HG03159 (cell line): ENCODE measurements at regions not wholly inside any gene's neighbourhood (a gene's known extent, or its start where the extent isn't known, plus 50 kb on each side); places are given as distances from the start of the nearest gene placed in this dataset.
"Not testable (repeated sequence)": the region's sequence is repeated elsewhere in the genome, so short reads cannot be mapped to it uniquely, and the experiment has no call there.

Experiments used
- ATAC-seq: cut with Tn5 transposase; IDR thresholded peaks from one replicate; pipeline ENCODE4 v1.9.1; 2021; ENCODE audit warnings: mild to moderate bottlenecking, moderate library complexity; ENCODE audit not compliant: unreplicated experiment

GRCh38 chr2:134063916-134064315 lies 190.0 kb upstream of the MGAT5 start:
- ATAC-seq, result not testable (repeated sequence)

- ATAC-seq, result no peak
These were observed 183.6 kb upstream of the MGAT5 start for GRCh38 chr2:134070281-134070741.

GRCh38 chr2:134072341-134072740 lies 181.5 kb upstream of the MGAT5 start:
- ATAC-seq, result no peak

GRCh38 chr2:134073023-134073422 lies 180.8 kb upstream of the MGAT5 start:
- no peak for ATAC-seq

GRCh38 chr2:134074619-134075018 lies 179.3 kb upstream of the MGAT5 start:
- ATAC-seq, result no peak

- ATAC-seq, result no peak
These were observed 178.7 kb upstream of the MGAT5 start for GRCh38 chr2:134075204-134075603.

GRCh38 chr2:134078354-134078753 lies 175.5 kb upstream of the MGAT5 start:
- no peak for ATAC-seq

GRCh38 chr2:134079373-134079772 lies 174.5 kb upstream of the MGAT5 start:
- peak; percentile 95 for ATAC-seq

GRCh38 chr2:134080386-134081089 lies 173.3 kb upstream of the MGAT5 start:
- no peak for ATAC-seq

GRCh38 chr2:134081238-134081938 lies 172.5 kb upstream of the MGAT5 start:
- ATAC-seq, result no peak

- no peak for ATAC-seq
These were observed 170.3 kb upstream of the MGAT5 start for GRCh38 chr2:134083548-134083947.

- ATAC-seq, result no peak
These were observed 167.2 kb upstream of the MGAT5 start for GRCh38 chr2:134086594-134087219.

- ATAC-seq, result peak; percentile 85
These were observed 166.4 kb upstream of the MGAT5 start for GRCh38 chr2:134087371-134087921.

GRCh38 chr2:134089454-134089853 lies 164.4 kb upstream of the MGAT5 start:
- ATAC-seq, result no peak

GRCh38 chr2:134097740-134098139 lies 156.1 kb upstream of the MGAT5 start:
- no peak for ATAC-seq

- ATAC-seq, result no peak
These were observed 155.6 kb upstream of the MGAT5 start for GRCh38 chr2:134098321-134098720.

GRCh38 chr2:134099273-134099672 lies 154.6 kb upstream of the MGAT5 start:
- no peak for ATAC-seq

- ATAC-seq, result no peak
These were observed 150.7 kb upstream of the MGAT5 start for GRCh38 chr2:134103196-134103595.

- no peak for ATAC-seq
These were observed 149.1 kb upstream of the MGAT5 start for GRCh38 chr2:134104754-134105153.

- no peak for ATAC-seq
These were observed 146.5 kb upstream of the MGAT5 start for GRCh38 chr2:134107402-134107801.

- ATAC-seq, result no peak
These were observed 145.8 kb upstream of the MGAT5 start for GRCh38 chr2:134108113-134108512.

- ATAC-seq, result no peak
These were observed 144.6 kb upstream of the MGAT5 start for GRCh38 chr2:134109246-134109645.
